HG03520 (cell line): ENCODE measurements at regions not wholly inside any gene's neighbourhood (a gene's known extent, or its start where the extent isn't known, plus 50 kb on each side); places are given as distances from the start of the nearest gene placed in this dataset.
"Not testable (repeated sequence)": the region's sequence is repeated elsewhere in the genome, so short reads cannot be mapped to it uniquely, and the experiment has no call there.

Experiments
- ATAC-seq: cut with Tn5 transposase; IDR thresholded peaks from one replicate; pipeline ENCODE4 v1.9.1; 2021; ENCODE audit warnings: mild to moderate bottlenecking, moderate library complexity; ENCODE audit not compliant: unreplicated experiment

DNA sequence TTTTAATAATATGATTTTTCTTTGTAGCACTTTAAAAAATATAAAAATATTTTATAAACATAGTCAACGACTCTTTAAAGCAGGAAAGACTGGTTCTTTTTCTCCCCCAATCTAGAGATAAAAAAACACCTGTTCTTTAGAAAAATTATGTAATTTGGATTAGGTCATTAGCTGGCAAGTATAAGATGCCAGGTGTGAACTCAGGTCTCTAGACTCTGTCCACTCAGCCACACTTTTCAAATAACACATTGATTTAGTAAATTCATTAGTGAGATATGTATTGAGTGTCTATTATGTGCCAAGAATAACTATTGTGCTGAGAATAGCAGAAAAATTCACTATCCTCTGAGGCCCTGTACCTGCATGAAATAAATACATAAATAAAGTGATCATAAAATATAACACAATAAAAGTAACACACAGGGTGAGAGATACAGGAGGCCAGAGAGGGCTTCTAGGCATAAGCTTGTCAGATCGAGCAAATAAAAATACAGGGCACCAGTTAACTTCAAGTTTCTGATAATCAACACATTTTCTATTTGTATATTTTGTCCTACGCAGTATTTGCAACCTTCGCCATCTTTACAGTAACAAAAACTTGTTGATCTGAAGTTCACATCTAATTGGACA lies 867.1 kb upstream of the GBE1 start:
- ATAC-seq: no peak

DNA sequence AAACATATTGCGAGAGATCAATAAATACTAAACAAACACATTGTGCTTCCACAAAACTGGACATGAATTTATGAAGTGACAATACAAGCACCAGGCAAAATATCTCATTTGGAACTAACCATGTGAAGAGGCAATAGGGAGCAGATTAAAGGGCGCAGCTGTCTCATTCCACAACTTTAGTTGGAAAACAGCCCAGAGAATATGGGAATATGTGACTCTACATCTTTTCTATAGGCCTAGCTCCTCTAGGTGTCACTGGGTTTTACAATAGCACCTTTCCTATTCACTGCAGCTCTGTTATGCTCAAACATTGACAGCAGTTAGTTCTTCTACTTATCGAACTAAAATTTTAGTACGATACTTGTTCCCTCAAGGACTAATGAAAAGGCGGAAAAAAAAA lies 866.3 kb upstream of the GBE1 start:
- no peak for ATAC-seq

DNA sequence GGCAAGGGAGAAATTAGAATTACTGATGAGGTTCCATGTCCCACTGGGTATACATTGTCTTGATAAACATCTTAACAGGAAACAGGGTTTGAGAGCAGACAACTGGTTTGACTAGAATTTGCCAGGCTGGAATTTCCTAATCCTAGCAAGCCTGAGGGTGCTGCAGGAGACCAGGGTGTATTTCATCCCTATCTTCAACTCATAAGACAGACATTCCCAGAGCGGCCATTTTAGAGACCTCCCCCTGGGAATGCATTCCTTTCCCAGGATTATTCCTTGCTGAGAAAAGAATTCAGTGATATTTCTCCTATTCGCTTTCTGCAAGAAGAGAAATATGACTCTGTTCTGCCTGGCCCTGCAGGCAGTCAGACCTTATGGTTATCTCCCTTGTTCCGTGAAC lies 859.3 kb upstream of the GBE1 start:
- not testable (repeated sequence) for ATAC-seq

DNA sequence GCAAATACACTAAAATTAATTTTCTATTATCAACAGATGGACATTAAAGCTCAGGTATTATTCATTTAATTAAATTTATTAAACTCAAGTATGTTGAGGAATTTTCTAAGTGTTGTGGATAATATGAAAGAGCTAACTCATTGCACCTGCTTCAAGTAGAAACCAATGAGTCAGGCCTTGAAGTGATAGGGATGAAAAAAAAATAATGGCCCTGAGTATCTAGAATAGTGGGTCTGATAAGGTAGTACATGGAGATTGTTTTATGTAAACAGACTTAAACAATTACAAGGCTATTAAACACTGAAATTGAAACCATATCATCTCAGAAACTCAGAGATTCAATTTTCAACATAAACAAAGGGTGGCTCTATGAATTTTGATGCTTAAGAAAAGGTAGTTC lies 857.1 kb upstream of the GBE1 start:
- no peak for ATAC-seq

DNA sequence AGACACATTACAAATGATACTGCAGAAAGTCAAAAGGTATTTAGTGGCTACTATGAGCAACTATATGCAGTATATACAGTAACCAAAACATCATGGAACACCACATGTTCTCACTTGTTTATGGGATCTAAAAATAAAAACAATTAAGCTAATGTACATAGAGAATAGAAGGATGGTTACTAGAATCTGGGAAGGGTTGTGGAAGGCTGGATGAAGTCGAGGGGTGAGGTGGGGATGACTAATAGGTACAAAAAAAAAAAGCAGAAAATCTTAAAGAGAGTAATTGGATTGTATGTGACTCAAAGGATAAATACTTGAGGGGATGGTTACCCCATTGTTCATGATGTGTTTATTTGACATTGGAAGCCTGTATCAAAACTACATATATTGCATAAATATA lies 848.8 kb upstream of the GBE1 start:
- ATAC-seq: no peak

DNA sequence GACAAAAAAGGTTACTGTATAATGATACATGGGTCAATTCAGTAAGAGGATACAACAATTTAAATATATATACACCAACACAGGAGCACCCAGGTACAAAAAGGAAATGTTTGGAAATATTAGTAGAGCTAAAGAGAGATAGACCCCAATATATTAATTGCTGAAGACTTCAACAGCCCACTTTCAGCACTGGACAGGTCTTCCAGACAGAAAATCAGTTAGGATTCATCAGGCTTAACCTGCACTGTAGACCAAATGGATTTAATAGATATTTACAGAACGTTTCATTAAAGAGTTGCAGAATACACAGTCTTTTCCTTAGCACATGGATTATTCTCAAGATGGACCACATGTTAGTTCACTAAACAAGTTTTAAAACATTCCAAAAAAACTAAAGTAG lies 845.9 kb upstream of the GBE1 start:
- no peak for ATAC-seq

DNA sequence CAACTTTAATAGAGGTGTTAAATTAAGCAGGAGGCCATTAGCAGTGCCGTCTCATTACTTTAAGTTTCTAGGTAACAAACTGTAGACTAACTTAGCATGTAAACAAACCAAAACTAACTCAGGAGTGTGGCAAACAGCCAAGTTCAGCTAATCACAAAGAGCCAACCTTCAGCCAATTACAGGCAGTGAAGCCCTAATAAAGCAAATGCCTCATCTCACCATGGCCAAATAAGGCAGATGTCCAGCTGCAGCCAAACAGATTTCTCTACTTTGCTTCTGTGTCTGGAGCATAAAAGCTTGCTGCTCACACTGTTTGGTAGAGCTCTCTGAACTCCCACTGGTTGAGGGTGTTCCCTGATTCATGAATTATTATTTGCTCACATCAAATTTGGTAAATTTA lies 835.4 kb upstream of the GBE1 start:
- no peak for ATAC-seq

DNA sequence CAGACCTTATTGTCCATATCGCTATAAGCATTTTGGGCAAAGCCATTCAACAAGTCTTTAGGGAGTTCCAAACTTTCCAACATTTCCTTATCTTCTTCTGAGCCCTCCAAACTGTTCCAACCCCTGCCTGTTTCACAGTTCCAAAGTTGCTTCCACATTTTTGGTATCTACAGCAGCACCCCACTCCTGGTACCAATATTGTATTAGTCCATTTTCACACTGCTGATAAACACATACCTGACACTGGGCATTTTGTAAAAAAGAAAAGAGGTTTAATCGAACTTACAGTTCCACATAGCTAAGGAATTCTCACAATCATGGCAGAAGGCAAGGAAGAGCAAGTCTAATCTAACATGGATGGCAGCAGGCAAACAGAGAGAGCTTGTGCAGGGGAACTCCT lies 834.1 kb upstream of the GBE1 start:
- ATAC-seq: no peak

DNA sequence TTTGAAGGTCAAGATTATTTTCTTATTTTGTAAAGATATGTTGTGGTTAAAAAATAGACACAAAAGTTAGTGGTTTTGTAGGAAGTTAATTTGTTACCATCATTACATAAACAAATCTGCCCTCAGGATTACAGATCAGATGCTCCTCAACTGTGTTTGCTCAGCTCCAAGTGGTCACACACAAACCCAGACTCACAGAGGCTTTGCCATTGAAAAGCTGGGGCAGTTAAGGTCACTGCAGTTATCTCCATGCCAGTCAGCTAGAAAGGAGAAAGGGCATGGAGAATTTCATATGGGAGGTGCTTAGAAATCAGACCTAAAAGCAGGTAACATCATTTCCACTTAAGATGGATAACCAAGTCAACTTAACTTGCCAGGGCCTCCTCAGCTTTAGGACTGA lies 825.7 kb upstream of the GBE1 start:
- ATAC-seq: no peak

DNA sequence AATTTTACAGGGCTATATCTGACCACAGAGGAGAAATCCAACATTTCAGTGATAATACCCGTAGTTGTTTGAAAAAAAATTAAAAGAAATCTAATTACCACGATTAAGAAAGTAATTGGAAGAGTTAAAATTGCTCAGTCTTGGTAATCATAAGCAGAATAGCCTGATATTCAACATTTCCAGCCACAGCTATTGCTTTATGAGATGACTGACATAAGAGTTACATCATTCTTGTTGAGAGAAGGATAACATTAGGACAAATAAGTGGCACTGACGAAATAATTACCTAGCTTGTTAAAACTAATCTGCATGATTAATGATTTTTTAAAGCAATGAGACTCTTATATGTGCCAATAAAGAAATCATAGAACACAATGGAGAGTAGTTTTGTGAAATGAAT lies 825.0 kb upstream of the GBE1 start:
- ATAC-seq: no peak

DNA sequence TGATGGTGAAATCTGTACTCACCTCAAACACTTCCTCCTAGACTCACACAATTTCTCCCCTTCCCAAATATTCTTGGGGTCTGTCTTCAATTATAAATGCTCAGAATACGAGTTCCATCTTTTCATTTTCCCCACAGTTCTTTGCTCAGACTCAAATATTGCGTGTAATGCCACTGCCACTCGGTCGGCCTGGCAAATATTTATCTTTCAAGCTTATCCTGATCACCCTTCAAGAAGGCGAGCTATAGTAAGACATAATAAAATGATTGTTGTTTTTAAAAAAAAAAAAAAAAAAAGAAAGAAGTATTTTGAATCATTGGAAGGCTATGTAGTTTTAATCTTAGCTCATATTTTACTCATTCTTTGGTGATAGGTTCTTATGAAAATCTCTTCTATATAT lies 824.6 kb upstream of the GBE1 start:
- ATAC-seq: not testable (repeated sequence)

DNA sequence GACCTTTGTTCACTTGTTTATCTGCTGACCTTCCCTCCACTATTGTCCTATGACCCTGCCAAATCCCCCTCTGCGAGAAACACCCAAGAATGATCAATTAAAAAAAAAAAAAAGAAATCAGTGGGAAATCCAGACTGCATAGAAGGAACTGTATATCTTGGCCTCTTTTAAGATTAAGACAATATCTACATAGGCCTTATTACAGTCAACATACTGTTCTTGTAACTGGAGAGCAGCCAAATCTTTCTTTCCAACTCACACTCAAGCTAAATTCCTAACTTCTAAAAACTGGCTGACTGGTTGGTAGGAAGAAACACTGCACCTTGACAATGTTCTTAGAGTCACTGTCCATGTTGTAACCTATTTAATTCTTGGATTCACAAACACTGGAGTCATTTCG lies 824.1 kb upstream of the GBE1 start:
- not testable (repeated sequence) for ATAC-seq

DNA sequence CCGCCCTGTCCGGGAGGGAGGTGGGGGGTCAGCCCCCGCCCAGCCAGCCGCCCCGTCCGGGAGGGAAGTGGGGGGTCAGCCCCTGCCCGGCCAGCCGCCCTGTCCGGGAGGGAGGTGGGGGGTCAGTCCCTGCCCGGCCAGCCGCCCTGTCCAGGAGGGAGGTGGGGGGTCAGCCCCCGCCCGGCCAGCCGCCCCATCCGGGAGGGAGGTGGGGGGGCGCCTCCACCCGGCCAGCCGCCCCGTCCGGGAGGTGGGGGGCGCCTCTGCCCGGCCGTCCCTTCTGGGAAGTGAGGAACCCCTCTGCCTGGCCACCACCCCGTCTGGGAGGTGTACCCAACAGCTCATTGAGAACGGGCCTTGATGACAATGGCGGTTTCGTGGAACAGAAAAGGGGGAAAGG lies 823.4 kb upstream of the GBE1 start:
- ATAC-seq: not testable (repeated sequence)

DNA sequence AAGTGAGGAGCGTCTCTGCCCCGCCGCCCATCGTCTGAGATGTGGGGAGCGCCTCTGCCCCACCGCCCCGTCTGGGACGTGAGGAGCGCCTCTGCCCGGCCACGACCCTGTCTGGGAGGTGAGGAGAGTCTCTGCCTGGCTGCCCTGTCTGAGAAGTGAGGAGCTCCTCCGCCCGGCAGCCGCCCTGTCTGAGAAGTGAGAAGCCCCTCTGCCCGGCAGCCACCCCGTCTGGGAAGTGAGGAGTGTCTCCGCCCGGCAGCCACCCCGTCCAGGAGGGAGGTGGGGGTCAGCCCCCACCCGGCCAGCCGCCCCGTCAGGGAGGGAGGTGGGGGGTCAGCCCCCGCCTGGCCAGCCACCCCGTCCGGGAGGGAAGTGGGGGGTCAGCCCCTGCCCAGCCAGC lies 823.0 kb upstream of the GBE1 start:
- not testable (repeated sequence) for ATAC-seq

DNA sequence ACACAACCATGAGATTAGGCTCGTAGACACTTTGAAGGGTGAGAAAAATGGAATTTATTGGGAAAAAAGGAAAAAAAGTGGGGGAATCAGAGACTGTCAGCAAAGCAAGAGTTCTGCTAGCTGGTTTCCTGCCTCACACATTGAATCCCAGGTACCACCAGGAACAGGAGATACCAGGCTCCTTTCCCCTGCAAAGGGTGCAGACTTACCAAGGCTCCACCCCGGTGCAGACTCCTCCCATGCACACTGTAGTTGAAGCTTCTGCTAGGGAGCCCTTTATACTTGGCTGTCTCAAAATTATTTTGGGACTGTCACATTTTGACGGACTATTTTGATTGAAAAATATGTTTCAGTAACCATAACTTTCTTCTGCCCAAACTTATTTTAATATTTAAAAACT lies 819.9 kb upstream of the GBE1 start:
- ATAC-seq: no peak

DNA sequence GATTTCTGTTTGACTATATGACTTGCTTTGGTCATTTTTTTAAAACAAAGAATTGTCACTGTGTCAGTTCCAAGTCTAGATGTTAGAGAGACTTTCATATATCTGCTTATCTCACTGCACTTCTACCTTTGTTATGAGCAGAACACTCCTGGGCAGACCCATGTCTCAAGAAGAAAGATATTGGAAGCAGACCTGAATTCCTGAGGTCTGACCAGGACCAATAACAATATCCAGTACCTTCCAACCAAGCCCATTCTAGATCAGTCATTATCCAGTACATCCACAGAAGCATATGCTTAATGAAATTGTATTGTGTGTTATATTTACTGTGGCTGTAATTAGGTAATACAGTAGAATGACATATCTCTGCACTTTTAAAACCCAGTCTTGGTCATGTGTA lies 811.3 kb upstream of the GBE1 start:
- ATAC-seq: no peak

DNA sequence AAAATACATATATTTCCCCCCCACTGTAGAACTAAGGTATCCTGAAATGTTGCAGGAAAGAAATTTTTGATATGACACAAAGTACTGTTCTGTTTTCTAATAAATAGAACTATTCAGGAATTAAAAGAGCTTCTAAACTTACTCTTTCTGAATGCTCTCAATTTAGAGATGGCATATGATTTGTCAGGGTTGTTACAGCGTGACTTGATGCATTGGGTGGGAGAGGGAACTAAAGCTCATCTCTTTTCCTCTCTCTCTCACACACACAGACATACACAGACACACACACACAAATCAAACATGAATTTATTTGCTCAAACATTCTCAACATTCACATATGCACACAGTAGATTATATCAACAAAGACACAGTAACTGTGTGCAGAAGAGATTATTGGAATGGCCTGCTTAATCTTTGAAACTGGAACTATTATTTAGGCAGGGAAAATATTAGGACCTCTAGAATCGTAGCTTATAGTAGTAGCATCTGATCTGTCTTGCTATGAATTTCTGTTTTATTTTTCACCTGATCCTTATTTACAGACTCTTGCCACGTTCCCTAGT lies 807.4 kb upstream of the GBE1 start:
- no peak for ATAC-seq

DNA sequence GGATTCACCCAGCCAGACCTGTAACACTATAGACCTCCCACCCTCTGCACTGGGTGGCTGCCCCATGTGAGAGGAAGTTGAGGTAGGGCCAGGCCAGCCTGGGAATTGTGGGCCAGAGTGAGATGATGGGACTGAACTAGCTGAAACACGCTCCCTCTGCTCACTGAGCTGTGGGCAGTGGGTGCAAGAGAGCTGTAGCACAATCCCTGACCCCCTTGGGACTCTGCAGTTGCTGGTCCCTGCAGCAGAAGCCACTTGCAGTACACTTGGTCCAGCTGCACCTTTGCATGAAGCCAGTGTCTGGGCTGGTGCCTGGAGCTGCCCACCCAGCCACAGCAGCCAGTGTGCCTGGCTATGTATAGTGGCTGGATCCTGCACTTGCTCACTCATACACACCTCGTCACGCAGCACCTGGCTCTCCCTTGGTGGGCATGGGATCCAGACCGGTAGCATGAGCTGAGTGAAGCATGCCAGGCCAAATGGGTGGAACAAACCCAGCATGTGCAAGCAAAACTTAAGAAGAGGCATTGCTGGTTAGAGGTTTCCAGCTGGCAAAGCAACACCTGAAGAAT lies 805.7 kb upstream of the GBE1 start:
- no peak for ATAC-seq

DNA sequence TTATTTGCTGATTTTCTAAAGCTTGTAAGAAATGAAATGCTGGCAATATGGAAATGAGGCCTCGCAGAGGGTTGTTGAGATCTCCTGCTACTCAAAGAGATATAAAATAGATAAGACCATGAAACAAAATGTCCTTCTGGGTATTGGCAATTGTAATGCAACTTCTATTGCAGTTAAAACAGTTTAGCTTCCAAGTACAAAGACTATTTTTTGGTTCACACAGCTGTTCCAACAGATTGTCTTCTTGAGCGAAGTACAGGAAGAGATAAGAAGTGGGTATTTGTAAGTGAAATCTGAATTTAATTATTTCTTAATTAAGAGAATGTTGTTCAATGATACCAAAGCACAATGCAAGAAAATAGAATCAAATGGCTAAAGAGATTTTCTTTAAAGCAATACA lies 801.5 kb upstream of the GBE1 start:
- no peak for ATAC-seq

DNA sequence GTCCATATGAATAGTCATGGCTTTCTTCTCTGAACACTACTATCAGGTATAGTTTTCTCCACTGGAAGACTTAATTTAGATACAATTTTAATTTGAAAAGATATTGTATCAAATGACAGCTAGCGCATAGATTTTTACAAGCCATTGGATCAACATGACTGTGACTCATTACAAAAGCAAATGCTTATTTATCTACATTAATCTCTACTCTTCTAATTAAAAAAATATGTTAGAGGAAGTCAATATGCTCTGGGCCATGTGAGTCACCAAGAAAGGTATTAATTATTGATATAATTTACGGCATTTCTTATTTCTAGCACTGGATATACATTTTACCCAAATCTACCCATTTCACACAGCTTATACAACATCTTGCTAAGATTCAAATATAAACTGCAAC lies 800.3 kb upstream of the GBE1 start:
- ATAC-seq: no peak

DNA sequence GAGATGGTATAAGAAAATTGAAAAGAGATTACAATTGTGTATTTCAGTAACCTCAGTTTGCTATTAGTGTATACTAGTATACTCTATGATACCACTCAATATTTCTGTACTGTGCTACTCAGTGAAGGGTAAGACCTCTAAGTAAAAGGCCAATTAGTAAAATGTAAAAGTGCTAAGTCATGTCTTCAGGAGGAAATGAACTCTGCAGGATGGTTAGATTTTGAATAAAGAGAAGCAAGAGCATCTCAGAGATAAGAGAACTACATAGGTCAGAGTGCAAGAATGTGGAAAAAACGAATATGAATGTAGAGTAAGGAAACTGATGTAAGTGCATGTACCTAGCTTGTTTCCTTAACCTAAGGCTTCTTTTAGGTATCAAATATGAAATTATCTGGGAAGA lies 796.6 kb upstream of the GBE1 start:
- no peak for ATAC-seq

DNA sequence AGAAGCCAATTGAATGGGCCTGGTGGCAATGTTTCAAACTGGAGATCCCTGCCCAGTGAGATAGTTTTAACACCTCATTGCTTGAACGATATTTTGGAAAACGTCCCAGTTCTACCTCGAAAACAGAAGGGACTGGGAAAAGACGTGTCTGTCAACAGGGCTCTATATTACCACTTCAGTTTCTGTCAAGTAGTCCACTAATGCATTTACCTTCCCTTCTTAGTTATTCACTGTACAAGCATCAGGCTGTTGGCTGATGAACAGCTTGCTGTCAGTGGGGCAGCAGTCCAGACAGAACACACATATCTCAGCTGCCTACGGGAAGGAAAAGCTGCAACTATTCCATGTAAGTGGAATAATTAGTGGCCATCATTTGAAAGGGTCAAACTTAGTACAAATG lies 794.7 kb upstream of the GBE1 start:
- no peak for ATAC-seq

DNA sequence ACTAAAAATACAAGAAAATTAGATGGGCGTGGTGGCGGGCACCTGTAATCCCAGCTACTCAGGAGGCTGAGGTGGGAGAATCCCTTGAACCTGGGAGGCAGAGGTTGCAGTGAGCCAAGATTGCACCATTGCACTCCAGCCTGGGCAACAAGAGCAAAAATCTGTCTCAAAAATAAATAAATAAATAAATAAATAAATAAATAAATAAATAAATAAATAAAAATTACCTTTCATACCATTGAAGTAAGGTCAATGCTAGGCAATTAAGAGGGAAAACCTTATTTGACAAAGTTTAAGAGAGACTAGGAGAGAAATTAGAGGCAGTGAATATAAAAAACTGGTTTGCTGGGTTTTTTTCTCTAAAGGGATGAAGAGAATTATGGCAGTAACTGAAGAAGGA lies 781.1 kb upstream of the GBE1 start:
- ATAC-seq: not testable (repeated sequence)
